ENCODE measurements at regions not wholly inside any gene's neighbourhood (a gene's known extent, or its start where the extent isn't known, plus 50 kb on each side); places are given as distances from the start of the nearest gene placed in this dataset.

DNA sequence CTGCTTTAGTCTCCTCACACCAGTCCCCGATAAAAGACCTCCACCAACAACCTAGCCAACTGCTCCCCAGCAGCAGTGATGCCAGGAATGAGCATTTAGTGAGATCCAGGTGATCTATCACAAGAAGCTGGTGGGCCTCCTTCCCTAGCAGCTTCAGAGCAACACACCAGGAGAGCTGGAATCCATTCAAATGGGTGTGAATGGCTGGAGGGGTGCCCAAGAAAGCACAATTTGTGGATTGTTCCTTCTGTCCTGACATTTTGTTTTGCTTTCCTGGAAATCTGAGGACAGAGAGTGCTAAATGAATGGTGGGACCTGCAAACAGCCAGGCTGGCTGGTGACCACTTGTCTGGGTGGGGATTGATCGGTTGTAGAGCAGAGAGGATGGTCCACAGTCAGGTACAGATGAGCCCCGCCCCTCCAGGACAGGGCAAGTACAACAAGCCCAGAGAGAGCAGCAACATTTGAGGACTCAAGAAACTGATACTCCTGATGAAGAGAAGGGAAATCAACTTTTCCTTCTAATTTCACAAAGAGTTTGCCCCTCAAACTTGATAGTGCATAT, 316.8 kb downstream of the VPS13C start:
- no peak for TF ChIP-seq CTCF (IDR thresholded peaks at IDR 0.05; ENCODE audit: insufficient read depth, missing control alignments)
- DNase-seq (ENCODE audit: insufficient read length, low spot score) (no peak), FAIRE-seq (no peak)

DNA sequence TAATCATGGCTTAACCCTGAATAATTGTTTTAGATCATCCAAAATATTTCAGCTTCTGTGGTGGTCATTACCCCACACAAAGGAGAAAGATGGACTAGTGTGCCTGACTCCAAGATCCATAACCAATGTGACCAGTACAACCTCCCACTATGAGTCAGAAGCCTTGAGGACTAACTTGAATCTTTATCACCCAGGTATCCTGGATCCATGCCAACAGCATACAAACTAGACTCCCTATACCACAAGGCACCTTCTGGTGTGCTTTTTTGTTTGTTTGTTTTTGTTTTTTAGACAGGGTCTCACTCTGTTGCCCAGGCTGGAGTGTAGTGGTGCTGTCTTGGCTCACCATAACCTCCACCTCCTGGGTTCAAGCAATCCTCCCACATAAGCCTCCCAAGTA, 317.7 kb downstream of the VPS13C start:
- no peak for TF ChIP-seq CTCF (IDR thresholded peaks at IDR 0.05; ENCODE audit: insufficient read depth, missing control alignments)
- FAIRE-seq (no peak), DNase-seq (ENCODE audit: insufficient read length, low spot score) (no peak)

DNA sequence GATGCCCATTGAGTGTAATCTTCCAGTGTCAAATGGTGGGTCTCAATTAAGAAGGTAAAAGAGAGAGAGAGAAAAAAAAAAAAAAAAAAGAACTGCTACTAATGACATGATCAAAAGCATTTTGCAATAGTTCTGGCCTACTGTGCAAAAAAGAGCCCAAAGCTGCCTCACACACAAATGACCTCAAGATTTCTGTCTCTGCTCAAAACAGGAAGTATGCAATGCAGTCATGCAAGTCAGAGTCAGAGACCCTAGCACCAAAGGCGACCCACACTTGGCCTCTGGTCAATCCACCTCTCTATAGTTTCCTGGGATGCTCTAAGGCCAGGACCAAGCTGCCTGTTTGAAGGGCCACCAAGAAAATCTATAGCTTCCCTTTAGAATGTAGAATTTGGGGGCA, 323.5 kb downstream of the VPS13C start:
- TF ChIP-seq CTCF (IDR thresholded peaks at IDR 0.05; ENCODE audit: insufficient read depth, missing control alignments) = no peak
- FAIRE-seq = no peak
- DNase-seq (ENCODE audit: insufficient read length, low spot score) = no peak

DNA sequence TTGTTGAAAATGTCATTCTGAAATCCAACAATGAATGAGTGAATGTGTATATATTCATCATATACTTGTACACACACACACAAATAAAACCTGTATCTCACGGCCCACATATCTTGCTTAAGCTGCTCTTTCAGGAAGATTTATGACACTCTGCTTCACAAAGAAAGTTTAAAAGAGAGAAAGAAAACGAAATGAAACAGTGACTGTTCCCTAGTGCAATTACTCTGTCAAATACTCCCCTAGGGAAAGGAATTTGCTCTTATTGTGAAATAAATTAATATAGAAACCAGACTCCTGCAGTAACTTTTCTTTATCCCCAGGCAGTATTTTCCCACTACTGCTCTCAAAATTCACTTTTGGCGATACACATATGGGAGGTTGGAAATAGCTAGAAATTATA, 329.1 kb downstream of the VPS13C start:
- DNase-seq (ENCODE audit: insufficient read length, low spot score) (no peak), FAIRE-seq (no peak)
- TF ChIP-seq CTCF (IDR thresholded peaks at IDR 0.05; ENCODE audit: insufficient read depth, missing control alignments) = no peak

DNA sequence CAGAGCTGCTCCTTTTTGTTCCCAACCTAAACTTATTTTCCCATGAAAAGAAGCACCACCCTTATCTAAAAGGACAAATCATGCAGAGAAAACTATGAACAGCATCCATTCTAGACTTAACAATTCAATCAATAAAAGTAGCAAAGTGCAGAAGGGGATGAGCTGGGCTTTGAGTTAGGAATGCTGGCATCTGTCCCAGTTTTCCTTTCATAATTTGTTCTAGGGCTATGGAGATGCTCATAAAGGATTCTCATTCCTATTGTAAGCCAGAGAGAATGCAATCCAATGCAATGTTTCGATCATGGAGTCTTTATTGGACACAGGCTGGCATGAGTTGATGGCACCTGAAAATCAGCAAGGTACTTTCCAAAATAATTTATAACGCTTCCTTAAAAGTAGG, 330.6 kb downstream of the VPS13C start:
- no peak for TF ChIP-seq CTCF (IDR thresholded peaks at IDR 0.05; ENCODE audit: insufficient read depth, missing control alignments)
- FAIRE-seq (no peak), DNase-seq (ENCODE audit: insufficient read length, low spot score) (no peak)

DNA sequence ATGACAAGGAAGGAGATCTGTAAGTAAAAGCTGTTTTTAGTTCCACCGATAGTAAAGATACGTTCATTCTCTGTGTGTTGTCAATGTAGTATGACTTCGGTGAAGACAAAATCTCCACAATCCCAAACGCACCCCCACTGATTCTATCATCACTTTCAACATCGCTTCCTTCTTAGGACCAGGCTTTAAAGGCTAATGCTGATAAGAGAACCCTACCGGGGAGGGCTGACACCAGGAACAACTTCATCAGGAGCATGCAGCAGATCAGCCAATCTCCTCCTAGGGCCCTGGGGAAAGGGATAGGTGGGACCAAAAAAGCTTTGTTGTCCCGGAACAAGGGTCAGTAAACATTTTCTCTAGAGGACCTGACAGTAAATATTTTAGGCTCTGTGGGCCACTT, 334.1 kb downstream of the VPS13C start:
- no peak for TF ChIP-seq CTCF (IDR thresholded peaks at IDR 0.05; ENCODE audit: insufficient read depth, missing control alignments)
- DNase-seq (ENCODE audit: insufficient read length, low spot score) (no peak), FAIRE-seq (no peak)

GRCh38 chr15:61725251-61725650, 335.0 kb downstream of the VPS13C start:
- TF ChIP-seq CTCF (IDR thresholded peaks at IDR 0.05; ENCODE audit: insufficient read depth, missing control alignments) = no peak
- no peak for FAIRE-seq
- DNase-seq (ENCODE audit: insufficient read length, low spot score) = no peak
